Heart right ventricle (tissue), 16 donors: ENCODE measurements at regions not wholly inside any gene's neighbourhood (a gene's known extent, or its start where the extent isn't known, plus 50 kb on each side); places are given as distances from the start of the nearest gene placed in this dataset.

Experiments
- ATAC-seq, 8 donors: fragments of 200-7000 bp; cut with Tn5 transposase; one replicate each; pipeline ENCODE4 v1.9.1; 2020; ENCODE audit warnings: mild to moderate bottlenecking in 8 of 8, moderate library complexity in 8 of 8, moderate number of reproducible peaks in 1 of 8
- DNase-seq, 2 donors: peaks; one replicate each; pipeline ENCODE4 v3.0.0-alpha.2; 2020
- H3K27ac ChIP-seq, 10 donors: fragments of 200-600 bp; sonication (generic) in 2 of 10; one replicate each; pipeline versions ENCODE4 v1.5.0 to v1.8.0; 2020 to 2022; ENCODE audit warnings: mild to moderate bottlenecking in 3 of 10
- H3K27me3 ChIP-seq, 7 donors: fragments of 200-600 bp; one replicate each; pipeline ENCODE4 v1.8.0; 2021 to 2022; ENCODE audit warnings: mild to moderate bottlenecking in 2 of 7
- H3K36me3 ChIP-seq, 9 donors: fragments of 200-600 bp; sonication (generic) in 1 of 9; one replicate each; pipeline versions ENCODE4 v1.5.0 to v1.8.0; 2020 to 2022; ENCODE audit warnings: mild to moderate bottlenecking in 2 of 9
- H3K4me1 ChIP-seq, 9 donors: fragments of 200-600 bp; sonication (generic) in 1 of 9; one replicate each; pipeline versions ENCODE4 v1.5.0 to v1.8.0; 2020 to 2022; ENCODE audit warnings: mild to moderate bottlenecking in 4 of 9
- H3K4me3 ChIP-seq, 10 donors: fragments of 200-600 bp; sonication (generic) in 2 of 10; one replicate each; pipeline versions ENCODE4 v1.5.0 to v1.8.0; 2020 to 2022; ENCODE audit warnings: mild to moderate bottlenecking in 7 of 10, moderate library complexity in 2 of 10
- H3K9me3 ChIP-seq, 11 donors: fragments of 200-600 bp in 10 of 11; sonication (generic) in 2 of 11; one replicate each; pipeline versions ENCODE4 v1.5.0 to v1.8.0; 2013 to 2022; ENCODE audit warnings: mild to moderate bottlenecking in 2 of 11, control low read depth in 1 of 11, moderate library complexity in 1 of 11
- WGBS, 2 donors: extraction: QIAGEN DNeasy Blood & Tissue Kit; methylation state at CpG; one replicate each; pipeline ENCODE4 v1.1.7; 2013; ENCODE audit warnings: inconsistent platforms in 1 of 2; 5-methylcytosine and 5-hydroxymethylcytosine counted together
- intact Hi-C, 10 donors: fragments of 100-400 bp; cut with DNase I; formaldehyde crosslinking; loops; one replicate each; pipeline versions ENCODE4 v1.11.1 to v1.14.2; 2022
- TF ChIP-seq, protein P1 (sequence below), 9 donors: fragments of 200-600 bp; sonication (generic) in 2 of 9; IDR thresholded peaks; one replicate each; pipeline versions ENCODE4 v1.5.0 to v1.8.0; 2021 to 2022; ENCODE audit warnings: antibody characterized with exemption in 9 of 9, mild to moderate bottlenecking in 5 of 9, moderate library complexity in 1 of 9
- donor health status: Arrhythmogenic right ventricular cardiomyopathy.
- donor health status: ischemic (EF 13 %, LVEDD 7.1; RV severe dilation, severe dysfunction).
- donor health status: healthy with polysubstance abuse.
- donor health status: DM: no; HTN: yes; CAD: no.
- donor health status: DM: no; HTN: no; CAD: no.
- donor health status: ischemic (EF 25% LVEDD 6.9; RV normal size, moderate dysfunction).
- donor health status: ischemic (EF 25% LVEDD 5.7; RV mildly dilated, moderate dysfunction).
- donor health status: healthy.
- donor health status: DM: yes; HTN: yes; CAD: no.
- donor health status: Ischemic cardiomyopathy.
- donor health status: ischemic (EF 35%, LVEDD 5.7; RV mildly dilated, moderate dysfunction).
- donor health status: nonischemic (EF 11% LVEDD 7.7; RV severe dilation, severe dysfunction).
- donor health status: DM: yes; HTN: yes; CAD: no.
- donor health status: PGD.
- donor health status: ischemic (EF 29% LVEDD 5.4; RV normal size, mild dysfunction).
- donor health status: nonischemic (EF 23%, LVEDD 6.1; RV moderate dilation, normal function).

DNA sequence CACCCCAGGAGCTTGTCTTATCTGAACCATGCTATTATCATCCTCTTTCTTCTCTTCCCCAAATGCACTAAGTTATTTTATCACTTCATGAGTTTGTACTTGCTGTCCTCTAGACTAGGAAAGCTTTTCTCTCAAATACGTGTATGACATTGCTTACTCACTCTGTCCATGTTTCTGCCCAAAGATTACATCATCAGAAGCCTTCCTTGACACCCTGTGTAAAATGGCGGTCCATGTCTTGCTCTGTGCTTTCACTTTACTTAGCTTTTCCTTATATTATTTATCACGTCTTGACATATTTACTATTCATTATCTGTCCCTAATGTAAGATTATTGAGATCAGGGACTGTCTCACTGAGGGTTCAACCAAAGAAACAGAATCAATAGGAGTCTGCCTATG, 196.1 kb upstream of the ZEB2 start:
- H3K4me1 ChIP-seq, result peaks cover 0 to 15% (median 10%) of the 10 kb centered on the region in 9 donors
- H3K27me3 ChIP-seq, result no peaks in the 10 kb centered on the region
- ATAC-seq, result no peak
- no peaks in the 10 kb centered on the region for H3K36me3 ChIP-seq
- 80 to 91% methylated on average over 3 of the region's 3 CpGs for WGBS, 2 donors
- H3K27ac ChIP-seq, result no peak overlapping the region
- DNase-seq, result no peak
- TF ChIP-seq, protein P1, sequence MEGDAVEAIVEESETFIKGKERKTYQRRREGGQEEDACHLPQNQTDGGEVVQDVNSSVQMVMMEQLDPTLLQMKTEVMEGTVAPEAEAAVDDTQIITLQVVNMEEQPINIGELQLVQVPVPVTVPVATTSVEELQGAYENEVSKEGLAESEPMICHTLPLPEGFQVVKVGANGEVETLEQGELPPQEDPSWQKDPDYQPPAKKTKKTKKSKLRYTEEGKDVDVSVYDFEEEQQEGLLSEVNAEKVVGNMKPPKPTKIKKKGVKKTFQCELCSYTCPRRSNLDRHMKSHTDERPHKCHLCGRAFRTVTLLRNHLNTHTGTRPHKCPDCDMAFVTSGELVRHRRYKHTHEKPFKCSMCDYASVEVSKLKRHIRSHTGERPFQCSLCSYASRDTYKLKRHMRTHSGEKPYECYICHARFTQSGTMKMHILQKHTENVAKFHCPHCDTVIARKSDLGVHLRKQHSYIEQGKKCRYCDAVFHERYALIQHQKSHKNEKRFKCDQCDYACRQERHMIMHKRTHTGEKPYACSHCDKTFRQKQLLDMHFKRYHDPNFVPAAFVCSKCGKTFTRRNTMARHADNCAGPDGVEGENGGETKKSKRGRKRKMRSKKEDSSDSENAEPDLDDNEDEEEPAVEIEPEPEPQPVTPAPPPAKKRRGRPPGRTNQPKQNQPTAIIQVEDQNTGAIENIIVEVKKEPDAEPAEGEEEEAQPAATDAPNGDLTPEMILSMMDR (IDR thresholded peaks at IDR 0.05), result no peak
- peaks cover 0 to 26% (median 11%) of the 10 kb centered on the region in 11 donors for H3K9me3 ChIP-seq
- no peak overlapping the region for H3K4me3 ChIP-seq
- intact Hi-C loops, result loop anchor here in 1 of 10 donors (10.0 kb wide), 1 partner anchor 191 kb away; the partner anchor contains the start of gene ZEB2

DNA sequence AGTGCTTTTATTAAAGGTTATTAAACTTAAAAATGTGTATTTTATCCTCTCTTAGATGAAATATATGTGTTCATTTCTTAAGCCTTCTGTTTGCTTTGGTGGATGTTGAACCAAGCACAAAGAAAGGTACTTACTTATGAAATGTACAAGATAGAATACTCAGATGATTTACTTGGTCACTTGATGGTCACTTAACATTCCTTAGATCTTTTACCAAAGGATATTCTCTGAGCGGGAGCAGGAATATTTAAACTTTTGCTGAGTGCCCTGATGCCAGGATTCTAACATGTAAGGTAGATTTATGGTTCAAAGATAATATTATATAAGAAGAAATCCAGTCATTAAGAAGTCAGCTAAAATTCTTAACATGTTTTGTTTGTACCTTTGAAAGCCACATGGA, 193.5 kb upstream of the ZEB2 start:
- H3K4me1 ChIP-seq, result peaks cover 0 to 15% (median 10%) of the 10 kb centered on the region in 9 donors
- H3K36me3 ChIP-seq, result no peaks in the 10 kb centered on the region
- DNase-seq (no peak), ATAC-seq (no peak)
- no peak overlapping the region for H3K4me3 ChIP-seq
- TF ChIP-seq, protein P1 (IDR thresholded peaks at IDR 0.05), result no peak
- no peak overlapping the region for H3K27ac ChIP-seq
- WGBS, 2 donors, result 48 to 62% methylated on average over 1 of the region's 1 CpG
- H3K27me3 ChIP-seq, result no peaks in the 10 kb centered on the region
- intact Hi-C loops, result loop anchor here in 1 of 10 donors (10.0 kb wide), 1 partner anchor 189 kb away; the partner anchor contains the start of gene ZEB2
- H3K9me3 ChIP-seq, result peaks cover 0 to 15% (median 6%) of the 10 kb centered on the region in 11 donors

DNA sequence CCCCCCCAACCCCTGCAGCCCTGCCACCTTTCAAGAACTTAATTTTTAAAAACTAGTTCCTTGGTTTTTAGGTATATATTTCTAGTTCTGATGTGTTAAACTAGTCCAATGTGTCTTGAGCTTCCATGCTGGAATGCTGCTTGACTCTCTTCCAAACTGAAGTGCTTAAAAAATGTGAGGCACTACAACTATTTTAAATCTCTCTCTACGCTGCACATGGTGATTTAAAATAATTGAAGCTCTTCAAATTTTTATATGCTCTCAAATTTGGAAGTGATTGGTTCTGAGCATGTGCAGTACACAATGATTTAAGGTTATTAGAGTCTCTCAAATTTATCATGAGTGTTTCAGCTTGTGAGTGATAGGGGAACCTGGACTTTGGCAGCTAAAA, 192.6 kb upstream of the ZEB2 start:
- no peak overlapping the region for H3K4me3 ChIP-seq
- intact Hi-C loops, result loop anchor here in 1 of 10 donors (10.0 kb wide), 1 partner anchor 188 kb away; the partner anchor contains the start of gene ZEB2
- WGBS, 2 donors, result 29 to 44% methylated on average over 1 of the region's 1 CpG
- H3K27ac ChIP-seq, result no peak overlapping the region
- no peak for DNase-seq
- TF ChIP-seq, protein P1 (IDR thresholded peaks at IDR 0.05), result no peak
- H3K36me3 ChIP-seq, result no peaks in the 10 kb centered on the region
- H3K9me3 ChIP-seq, result peaks cover 0 to 7% (median 0%) of the 10 kb centered on the region in 11 donors
- H3K4me1 ChIP-seq, result peaks cover 0 to 15% (median 10%) of the 10 kb centered on the region in 9 donors
- H3K27me3 ChIP-seq, result no peaks in the 10 kb centered on the region
- no peak for ATAC-seq

DNA sequence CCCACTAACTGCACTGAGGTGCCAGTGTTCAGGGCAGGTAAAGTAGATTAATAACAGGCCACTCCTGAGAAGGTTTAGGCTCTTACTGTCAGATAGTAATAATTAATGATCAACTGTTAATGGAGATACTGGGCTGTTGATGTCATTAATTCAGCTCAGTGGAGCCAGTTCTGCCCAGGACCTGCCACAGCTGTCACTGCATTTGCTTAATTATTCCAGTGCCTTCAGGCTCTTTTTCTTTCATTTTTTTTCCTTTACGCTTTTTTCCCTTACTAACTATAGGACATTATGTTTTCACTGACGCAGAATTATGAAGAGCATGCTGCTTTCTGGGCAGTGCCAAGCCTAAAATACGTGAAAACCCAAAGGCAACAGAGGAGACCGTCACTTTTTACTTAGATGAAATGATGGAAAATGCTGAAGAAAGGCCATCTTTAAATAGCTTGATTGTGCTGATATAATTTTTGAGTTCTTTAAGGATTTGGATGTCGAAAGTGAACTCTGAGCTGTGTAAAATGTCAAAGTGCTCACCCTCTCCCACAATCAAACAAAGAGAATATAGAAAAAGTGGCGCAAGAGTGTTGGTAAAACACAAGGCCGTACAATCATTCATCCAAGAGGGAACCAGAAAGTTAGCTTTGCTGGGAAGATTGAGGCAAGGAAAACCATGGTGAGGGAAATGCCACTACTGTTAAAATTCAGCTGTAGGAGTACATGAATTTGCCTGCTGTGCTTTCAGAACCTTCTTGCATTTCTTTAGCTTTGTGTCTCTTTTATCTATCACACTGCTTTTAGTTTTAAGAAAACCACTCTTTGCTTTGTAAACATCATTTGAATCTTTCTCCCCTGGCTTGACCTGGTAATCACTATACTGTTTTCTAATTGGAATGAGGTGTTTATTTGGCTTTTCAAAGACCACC, 192.0 kb upstream of the ZEB2 start:
- no peak for ATAC-seq
- H3K27ac ChIP-seq, result no peak overlapping the region
- intact Hi-C loops, result loop anchor here in 1 of 10 donors (10.0 kb wide), 1 partner anchor 187 kb away; the partner anchor contains the start of gene ZEB2

More for the DNA sequence above, 192.0 kb upstream of the ZEB2 start:
- H3K4me3 ChIP-seq, result no peak overlapping the region
- no peak for DNase-seq
- H3K9me3 ChIP-seq, result peaks cover 0 to under 1% (median 0%) of the 10 kb centered on the region in 11 donors
- H3K27me3 ChIP-seq, result no peaks in the 10 kb centered on the region
- no peaks in the 10 kb centered on the region for H3K36me3 ChIP-seq
- TF ChIP-seq, protein P1 (IDR thresholded peaks at IDR 0.05), result no peak
- 87 to 92% methylated on average over 7 of the region's 7 CpGs for WGBS, 2 donors
- peaks cover 0 to 15% (median 10%) of the 10 kb centered on the region in 9 donors for H3K4me1 ChIP-seq
